ENCODE measurements at regions not wholly inside any gene's neighbourhood (a gene's known extent, or its start where the extent isn't known, plus 50 kb on each side); places are given as distances from the start of the nearest gene placed in this dataset.

- TF ChIP-seq CTCF (IDR thresholded peaks at IDR 0.05) = no peak
- TF ChIP-seq EZH2 (IDR thresholded peaks at IDR 0.05) = no peak
These were observed 92.3 kb upstream of the SHOX start for GRCh38 chrX:538311-538710.

Measured in neural progenitor cell (in vitro differentiated cells).